Epidermal melanocyte (primary cell): ENCODE measurements at regions not wholly inside any gene's neighbourhood (a gene's known extent, or its start where the extent isn't known, plus 50 kb on each side); places are given as distances from the start of the nearest gene placed in this dataset.
"Not testable (repeated sequence)": the region's sequence is repeated elsewhere in the genome, so short reads cannot be mapped to it uniquely, and the experiment has no call there.

Experiments
- DNase-seq: peaks from one replicate; pipeline ENCODE4 v3.0.0; 2011; ENCODE audit warnings: low spot score; ENCODE audit not compliant: insufficient read length

GRCh38 chr6:819122-819521 is 126.2 kb upstream of the EXOC2 start:
- no peak for DNase-seq

- no peak for DNase-seq
Measured at GRCh38 chr6:818196-818595, 125.3 kb upstream of the EXOC2 start.

DNA sequence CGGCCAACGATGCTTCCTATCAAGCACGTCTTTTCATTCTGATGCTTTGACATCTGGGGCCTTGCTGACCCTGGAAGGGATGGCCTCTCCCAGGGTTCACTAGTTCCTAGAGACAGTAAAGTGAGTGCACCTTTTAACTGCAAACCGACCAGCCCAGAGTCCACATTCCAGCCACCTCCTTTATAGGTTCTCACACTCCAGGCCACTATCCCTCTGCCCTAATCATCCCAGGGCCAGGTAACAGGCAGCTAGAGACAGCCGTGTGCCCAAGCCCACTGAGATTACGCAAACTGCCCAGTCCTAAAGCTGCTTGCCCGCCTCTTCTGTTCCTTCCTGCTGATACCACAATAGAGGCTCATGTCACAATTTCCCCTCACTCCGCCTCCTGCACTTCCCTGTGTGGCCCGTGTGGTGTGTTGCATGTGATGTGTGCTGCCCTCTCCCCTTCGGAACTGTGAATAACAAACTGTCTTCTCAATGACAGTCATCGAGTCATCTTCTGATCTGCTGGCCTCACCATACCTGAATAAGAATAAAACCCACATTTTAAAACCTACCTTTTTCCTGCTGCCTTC is 123.7 kb upstream of the EXOC2 start:
- DNase-seq, result no peak

GRCh38 chr6:815348-815738 is 122.4 kb upstream of the EXOC2 start:
- no peak for DNase-seq

- no peak for DNase-seq
Measured at GRCh38 chr6:814378-815347, 121.7 kb upstream of the EXOC2 start.

DNA sequence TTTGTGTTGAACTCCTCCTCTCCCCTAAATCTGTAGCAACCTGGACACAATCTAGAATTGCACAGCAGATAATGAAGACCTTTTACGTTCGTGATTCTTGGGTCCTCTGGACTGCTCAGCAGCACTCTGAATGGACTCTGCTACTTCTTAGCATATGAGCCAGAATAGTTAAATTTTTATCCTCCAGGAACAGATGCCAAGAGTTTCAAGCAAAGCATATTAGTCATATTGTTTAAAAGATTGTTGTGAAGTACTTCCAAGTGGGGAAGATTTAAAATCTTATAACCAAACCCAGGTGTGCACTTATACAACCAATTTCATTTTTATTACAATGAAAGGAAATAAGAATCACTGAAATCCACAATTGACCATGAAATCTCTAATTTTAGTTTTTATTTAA is 118.9 kb upstream of the EXOC2 start:
- DNase-seq, result no peak

DNA sequence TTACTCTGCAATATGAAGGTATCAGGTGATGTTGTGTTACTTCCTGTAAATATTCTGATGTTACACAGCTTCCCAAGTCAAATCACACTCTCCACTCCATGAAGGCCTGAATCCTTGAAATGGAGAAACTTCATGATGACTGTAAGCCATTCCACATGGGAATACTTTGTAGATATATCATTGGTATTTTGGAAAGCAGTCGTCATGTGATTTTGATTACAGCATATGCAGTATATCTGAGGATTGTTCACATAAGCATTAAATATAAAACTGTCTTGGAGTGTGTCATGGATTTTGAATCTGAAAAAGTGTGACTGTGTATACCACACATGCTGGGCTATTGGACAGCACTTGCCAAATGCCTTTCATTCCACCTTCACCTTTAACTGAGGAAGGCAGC is 118.3 kb upstream of the EXOC2 start:
- no peak for DNase-seq

DNA sequence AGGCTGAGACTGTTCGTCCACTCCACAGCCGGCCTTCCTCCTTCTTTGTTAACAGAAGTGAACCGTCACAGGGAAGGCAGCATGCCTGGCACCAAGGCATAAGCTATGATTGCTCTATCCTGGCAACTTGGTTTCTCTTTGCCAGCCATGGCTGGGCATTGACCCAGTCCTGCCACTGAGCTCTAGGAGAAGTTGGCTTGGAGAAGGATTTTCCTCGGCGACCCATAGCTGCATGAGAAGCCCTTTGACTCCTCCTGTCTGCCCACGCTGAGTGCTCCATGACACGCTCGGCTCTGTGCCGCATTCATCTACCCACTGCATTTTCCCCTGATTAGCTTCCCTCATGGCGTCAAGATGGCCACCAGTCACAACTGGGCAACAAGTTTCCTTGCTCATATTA is 111.8 kb upstream of the EXOC2 start:
- no peak for DNase-seq

DNA sequence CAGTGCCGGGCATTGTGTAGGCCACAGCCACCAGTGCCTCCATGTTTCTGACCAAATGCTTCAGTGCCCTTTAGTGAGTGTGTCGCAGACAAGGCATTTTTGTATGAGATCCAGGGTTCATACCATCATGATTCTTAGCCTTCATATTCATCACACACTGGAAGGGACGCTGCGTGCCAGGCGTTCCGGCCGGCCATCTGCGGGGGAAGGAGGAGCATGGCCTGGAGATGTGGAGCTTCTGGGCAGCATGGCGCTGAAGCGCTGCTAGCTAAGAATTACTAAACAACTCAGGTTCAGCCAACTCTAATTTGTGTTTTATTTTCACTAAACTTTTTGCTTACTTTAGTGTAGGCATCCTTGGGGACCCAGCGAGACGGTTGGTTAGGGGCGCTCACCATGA is 111.4 kb upstream of the EXOC2 start:
- no peak for DNase-seq

- no peak for DNase-seq
Measured at GRCh38 chr6:803191-803977, 110.4 kb upstream of the EXOC2 start.

DNA sequence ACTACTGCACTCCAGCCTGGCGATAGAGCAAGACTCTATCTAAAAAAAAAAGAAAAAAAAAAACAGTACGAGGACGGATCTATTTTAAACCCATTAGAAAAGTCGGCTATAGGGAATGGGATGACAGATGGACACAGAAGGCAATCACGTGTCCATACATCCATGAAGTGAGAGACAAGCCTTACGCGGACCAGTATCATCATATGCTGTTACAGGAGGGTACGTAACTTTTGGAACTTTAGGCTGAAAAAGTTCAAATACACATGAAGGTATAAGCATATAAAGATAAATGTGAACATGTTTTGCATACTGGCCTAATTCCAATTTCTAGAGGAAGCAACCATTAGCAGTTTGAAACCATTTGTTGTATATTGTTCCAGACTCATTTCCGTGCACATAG is 109.8 kb upstream of the EXOC2 start:
- no peak for DNase-seq

DNA sequence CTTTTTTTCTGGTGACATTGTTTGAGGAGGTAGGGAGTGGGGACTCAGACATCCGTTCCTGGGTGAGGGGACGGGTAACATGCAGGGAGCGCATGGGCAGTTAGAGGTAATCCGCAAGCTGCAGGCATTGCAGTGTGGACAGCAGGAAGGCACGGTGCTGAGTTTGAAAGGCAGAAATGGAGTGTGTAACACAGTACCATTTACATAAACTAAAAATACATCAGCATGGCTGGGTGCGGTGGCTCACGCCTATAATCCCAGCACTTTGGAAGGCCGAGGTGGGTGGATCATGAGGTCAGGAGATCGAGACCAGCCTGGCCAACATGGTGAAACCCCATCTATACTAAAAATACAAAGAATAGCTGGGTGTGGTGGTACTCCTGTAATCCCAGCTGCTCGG is 109.3 kb upstream of the EXOC2 start:
- not testable (repeated sequence) for DNase-seq

- DNase-seq, result no peak
Measured at GRCh38 chr6:799769-800168, 106.8 kb upstream of the EXOC2 start.

GRCh38 chr6:797479-798077 is 104.6 kb upstream of the EXOC2 start:
- DNase-seq, result no peak

DNA sequence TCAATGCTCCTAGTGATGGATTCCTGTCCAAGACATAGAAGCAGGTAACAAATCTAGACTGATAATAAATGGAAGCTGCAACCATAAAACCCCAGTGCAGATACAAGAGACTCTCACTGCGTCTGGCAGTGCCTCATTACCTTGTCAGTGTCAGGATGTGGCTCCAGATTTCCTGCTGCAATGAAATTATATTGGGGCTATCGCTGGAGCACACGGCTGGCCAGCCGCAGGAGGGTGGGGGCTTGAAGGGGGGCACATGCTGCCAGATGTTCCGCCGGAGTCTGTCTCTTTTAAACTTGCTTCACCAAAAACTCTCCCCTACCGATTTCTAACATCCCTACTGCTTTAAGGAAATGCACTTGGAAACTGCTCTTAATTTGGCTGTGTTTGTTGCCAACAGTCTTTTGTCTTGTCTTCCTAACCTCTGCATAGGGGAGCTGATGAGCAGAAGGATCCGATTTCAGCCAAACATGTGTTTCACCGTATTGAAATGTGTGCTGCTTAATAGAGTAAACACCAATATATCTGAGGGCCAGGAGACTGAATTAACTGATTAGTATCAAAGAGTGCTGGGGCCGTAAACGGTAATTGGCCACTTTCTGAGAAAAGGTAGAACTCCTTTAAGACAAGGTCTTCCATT is 102.2 kb upstream of the EXOC2 start:
- DNase-seq, result no peak

GRCh38 chr6:793261-793660 is 100.3 kb upstream of the EXOC2 start:
- no peak for DNase-seq

DNA sequence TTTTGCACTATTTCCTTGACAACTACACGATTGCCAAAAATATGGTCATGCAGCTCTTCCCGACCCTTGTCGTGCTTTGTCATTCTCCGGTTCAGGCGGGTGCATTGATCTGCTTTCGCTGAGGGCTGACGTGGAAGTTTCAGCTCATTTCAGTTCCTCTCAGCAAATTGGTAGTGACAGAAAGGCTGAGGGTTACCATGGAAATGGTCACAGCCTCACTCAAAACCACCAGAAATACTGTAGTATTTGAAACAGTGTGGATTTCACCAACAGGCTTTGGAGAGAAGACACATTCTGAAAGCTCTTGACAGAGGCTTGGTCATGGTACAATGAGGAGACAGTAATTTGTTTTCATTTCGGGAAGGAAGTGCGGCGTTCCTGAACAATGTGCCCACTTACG is 99.7 kb upstream of the EXOC2 start:
- DNase-seq, result no peak

GRCh38 chr6:788058-788457 is 95.1 kb upstream of the EXOC2 start:
- DNase-seq, result no peak

DNA sequence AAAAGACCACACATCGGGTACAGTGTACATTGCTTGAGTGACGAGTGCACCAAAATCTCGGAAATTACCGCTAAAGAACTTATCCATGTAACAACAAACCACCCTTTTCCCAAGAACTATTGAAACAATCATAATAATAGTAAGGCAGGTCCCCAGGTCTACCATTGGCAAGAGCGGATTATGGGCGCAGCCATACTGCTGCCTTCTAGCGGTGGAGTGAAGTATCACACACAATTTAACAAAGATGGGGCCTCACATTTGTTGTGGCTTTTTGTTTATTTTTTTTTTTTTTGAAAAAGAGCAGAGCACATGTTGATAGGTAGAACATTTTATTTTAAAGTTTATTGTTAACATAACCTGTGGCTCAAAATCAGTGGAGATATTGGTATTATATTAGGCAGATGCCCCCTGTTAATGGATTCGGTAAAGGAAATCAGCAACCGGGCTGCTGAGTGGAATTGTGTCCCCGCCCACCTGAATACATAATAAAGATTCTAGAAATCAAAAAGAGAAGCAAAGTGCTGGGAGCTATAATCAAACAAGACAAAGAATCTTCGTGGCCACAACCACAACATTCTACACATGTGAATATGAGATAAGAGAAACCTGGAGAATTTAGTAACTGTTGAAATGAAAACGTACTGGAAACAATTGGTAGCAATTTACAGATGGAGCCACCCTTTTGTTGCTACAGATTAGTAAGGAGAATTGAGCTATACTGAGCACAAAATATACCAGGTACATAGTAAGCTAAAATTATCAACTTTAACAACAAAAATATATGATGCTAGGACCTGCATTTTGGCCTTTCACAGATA is 94.2 kb upstream of the EXOC2 start:
- no peak for DNase-seq

GRCh38 chr6:783966-784735 is 91.2 kb upstream of the EXOC2 start:
- DNase-seq, result no peak
